ENCODE measurements at regions not wholly inside any gene's neighbourhood (a gene's known extent, or its start where the extent isn't known, plus 50 kb on each side); places are given as distances from the start of the nearest gene placed in this dataset.

GRCh38 chr6:66526061-66526460 lies 819.0 kb upstream of the EYS start:
- POLR2A ChIA-PET: no interaction called here
- no peak for TF ChIP-seq THRA (IDR thresholded peaks at IDR 0.05)
- TF ChIP-seq KDM1A (IDR thresholded peaks at IDR 0.05): no peak
- no peak for TF ChIP-seq ZNF124 (CRISPR knock-in tag; IDR thresholded peaks at IDR 0.05)
- no peak for TF ChIP-seq ZNF140 (CRISPR knock-in tag; IDR thresholded peaks at IDR 0.05)
- no peak for TF ChIP-seq TRIM28 (IDR thresholded peaks at IDR 0.05)
- ATAC-seq: no peak

GRCh38 chr6:66522864-66523263 lies 815.8 kb upstream of the EYS start:
- H3K4me3 ChIP-seq: no peak overlapping the region
- H3K36me3 ChIP-seq (ENCODE audit: control insufficient read depth, insufficient read depth, low read length): no peaks in the 10 kb centered on the region
- no TSS peak for BruUV-seq (replicated peaks)
- intact Hi-C loops (cut with micrococcal nuclease) (no loop called here), in situ Hi-C loops (cut with MboI) (no loop called here)
- no peaks in the 10 kb centered on the region for H3K27me3 ChIP-seq (ENCODE audit: control insufficient read depth in 2 of 2, insufficient read depth in 2 of 2, low read length in 2 of 2)
- ChIA-PET POLR2A (no interaction called here), CTCF (ENCODE audit: low intra/inter-chr PET ratio) (no interaction called here)
- FAIRE-seq: no peak
- ATAC-seq: no peak
- no peaks in the 10 kb centered on the region for H3K9me3 ChIP-seq (replicated peaks; ENCODE audit: control insufficient read depth, insufficient read depth, low read depth, low read length)
- H2AFZ ChIP-seq (ENCODE audit: low read depth, low read length): no peak overlapping the region
- 0% methylated on average over 2 of the region's 2 CpGs for WGBS (ENCODE audit: insufficient coverage, low coverage, missing lambda C conversion rate)
- no peaks in the 10 kb centered on the region for H4K20me1 ChIP-seq (replicated peaks; ENCODE audit: control insufficient read depth, insufficient read depth, low read length)
- no peak overlapping the region for H3K9ac ChIP-seq (ENCODE audit: insufficient read depth in 1 of 2, low read depth in 2 of 2, low read length in 2 of 2)
- no peaks in the 10 kb centered on the region for H3K79me2 ChIP-seq (ENCODE audit: control insufficient read depth, insufficient read depth, low read length)
- no peak for DNase-seq (ENCODE audit: extremely low read depth in 1 of 4, low spot score in 3 of 4)
- no peaks in the 10 kb centered on the region for H3K9me1 ChIP-seq (ENCODE audit: control insufficient read depth, insufficient read depth, low read length)
- no peak overlapping the region for H3K27ac ChIP-seq (ENCODE audit: extremely low read depth, low read depth, low read length)
- H3K4me2 ChIP-seq (ENCODE audit: insufficient read depth, low read length): no peak overlapping the region
- H3K4me1 ChIP-seq (replicated peaks in 1 of 2; ENCODE audit: control insufficient read depth in 2 of 2, insufficient read depth in 2 of 2, low read length in 2 of 2): no peaks in the 10 kb centered on the region
- TF ChIP-seq C11orf30 (IDR thresholded peaks at IDR 0.05; ENCODE audit: low read depth): no peak
- TF ChIP-seq ZNF717 (CRISPR knock-in tag; IDR thresholded peaks at IDR 0.05): no peak
- TF ChIP-seq MLX (CRISPR knock-in tag; conservative IDR thresholded peaks at IDR 0.05): no peak
- TF ChIP-seq ZNF282 (CRISPR knock-in tag; IDR thresholded peaks at IDR 0.05): no peak
- no peak for TF ChIP-seq E2F1 (CRISPR knock-in tag; IDR thresholded peaks at IDR 0.05)
- no peak for TF ChIP-seq MAFG (tag; conservative IDR thresholded peaks at IDR 0.05)
- TF ChIP-seq ZFP1 (CRISPR knock-in tag; IDR thresholded peaks at IDR 0.05): no peak
- TF ChIP-seq CBX8 (IDR thresholded peaks at IDR 0.05; ENCODE audit: borderline replicate concordance, extremely low read depth, low read depth, low read length, poor library complexity, severe bottlenecking): no peak
- TF ChIP-seq TCF7 (IDR thresholded peaks at IDR 0.05; ENCODE audit: borderline replicate concordance): no peak
- no peak for TF ChIP-seq BCL6 (CRISPR knock-in tag; IDR thresholded peaks at IDR 0.05)

More at GRCh38 chr6:66526061-66526460, 819.0 kb upstream of the EYS start:
- Histone ChIP-seq H3K4me3 (no peak overlapping the region), H3K36me3 (ENCODE audit: control insufficient read depth, insufficient read depth, low read length) (no peaks in the 10 kb centered on the region), H3K79me2 (ENCODE audit: control insufficient read depth, insufficient read depth, low read length) (no peaks in the 10 kb centered on the region), H3K4me1 (replicated peaks in 1 of 2; ENCODE audit: control insufficient read depth in 2 of 2, insufficient read depth in 2 of 2, low read length in 2 of 2) (no peaks in the 10 kb centered on the region), H3K9me1 (ENCODE audit: control insufficient read depth, insufficient read depth, low read length) (no peaks in the 10 kb centered on the region), H3K4me2 (ENCODE audit: insufficient read depth, low read length) (no peak overlapping the region), H4K20me1 (replicated peaks; ENCODE audit: control insufficient read depth, insufficient read depth, low read length) (no peaks in the 10 kb centered on the region), H2AFZ (ENCODE audit: low read depth, low read length) (no peak overlapping the region), H3K27ac (ENCODE audit: extremely low read depth, low read depth, low read length) (no peak overlapping the region), H3K9me3 (replicated peaks; ENCODE audit: control insufficient read depth, insufficient read depth, low read depth, low read length) (no peaks in the 10 kb centered on the region), H3K9ac (ENCODE audit: insufficient read depth in 1 of 2, low read depth in 2 of 2, low read length in 2 of 2) (no peak overlapping the region), H3K27me3 (ENCODE audit: control insufficient read depth in 2 of 2, insufficient read depth in 2 of 2, low read length in 2 of 2) (no peaks in the 10 kb centered on the region)
- intact Hi-C loops (cut with micrococcal nuclease): no loop called here
- DNase-seq (ENCODE audit: extremely low read depth in 1 of 4, low spot score in 3 of 4) (no peak), FAIRE-seq (no peak)
- BruUV-seq (replicated peaks): no TSS peak
- WGBS (ENCODE audit: insufficient coverage, low coverage, missing lambda C conversion rate): 0% methylated on average over 3 of the region's 3 CpGs
- CTCF ChIA-PET (ENCODE audit: low intra/inter-chr PET ratio): no interaction called here
- in situ Hi-C loops (cut with MboI): no loop called here

Measured in K562 (cell line).